H9 (cell line): ENCODE measurements at regions not wholly inside any gene's neighbourhood (a gene's known extent, or its start where the extent isn't known, plus 50 kb on each side); places are given as distances from the start of the nearest gene placed in this dataset.

Source experiments
- DNase-seq: peaks from one replicate; pipeline ENCODE4 v3.0.0-alpha.2; 2017
- H2AFZ ChIP-seq: one replicate; pipeline ENCODE4 v1.6.1; 2013; ENCODE audit warnings: mild to moderate bottlenecking, low read length, control low read depth, moderate library complexity
- H2AK5ac ChIP-seq: 2 replicates; pipeline ENCODE4 v1.6.1; 2013; ENCODE audit warnings: low read length, control low read depth, mixed read lengths; ENCODE audit not compliant: insufficient read length
- H2BK120ac ChIP-seq: one replicate; pipeline ENCODE4 v1.6.1; 2013; ENCODE audit warnings: low read depth, mild to moderate bottlenecking, low read length, control low read depth, inconsistent platforms; ENCODE audit not compliant: poor library complexity, severe bottlenecking
- H2BK12ac ChIP-seq: 2 replicates; pipeline ENCODE4 v1.6.1; 2013; ENCODE audit warnings: low read length, control low read depth, mixed read lengths, low read depth; ENCODE audit not compliant: insufficient read length
- H2BK15ac ChIP-seq: 2 replicates; pipeline ENCODE4 v1.6.1; 2013; ENCODE audit warnings: low read depth, low read length, control low read depth
- H2BK20ac ChIP-seq: one replicate; pipeline ENCODE4 v1.6.1; 2013; ENCODE audit warnings: low read depth, mild to moderate bottlenecking, low read length, control low read depth, inconsistent platforms; ENCODE audit not compliant: poor library complexity, severe bottlenecking
- H2BK5ac ChIP-seq: 2 replicates; pipeline ENCODE4 v1.6.1; 2013; ENCODE audit warnings: low read length, control low read depth, mixed read lengths; ENCODE audit not compliant: insufficient read length
- H3K14ac ChIP-seq: 2 replicates; pipeline ENCODE4 v1.6.1; 2013; ENCODE audit warnings: low read length, control low read depth; ENCODE audit not compliant: insufficient read depth
- H3K18ac ChIP-seq: 2 replicates; pipeline ENCODE4 v1.6.1; 2013; ENCODE audit warnings: low read depth, mild to moderate bottlenecking, mixed read lengths, low read length, control low read depth; ENCODE audit not compliant: insufficient read length
- H3K23ac ChIP-seq: 2 replicates; pipeline ENCODE4 v1.6.1; 2013; ENCODE audit warnings: low read length, control low read depth, mixed read lengths, low read depth; ENCODE audit not compliant: insufficient read length
- H3K23me2 ChIP-seq: 2 replicates; pipeline ENCODE4 v1.6.1; 2013; ENCODE audit warnings: low read depth, mild to moderate bottlenecking, mixed read lengths, low read length, control low read depth; ENCODE audit not compliant: insufficient read length, poor library complexity, severe bottlenecking
- H3K27ac ChIP-seq: 2 replicates; pipeline ENCODE4 v1.5.1; 2013; ENCODE audit warnings: low read length, control low read depth, mixed read lengths, low read depth; ENCODE audit not compliant: insufficient read length
- H3K27me3 ChIP-seq: 2 replicates; pipeline ENCODE4 v1.6.1; 2013; ENCODE audit warnings: low read length, control low read depth, inconsistent platforms; ENCODE audit not compliant: insufficient read depth
- H3K4ac ChIP-seq: 2 replicates; pipeline ENCODE4 v1.6.1; 2013; ENCODE audit warnings: low read depth, mild to moderate bottlenecking, control low read depth, inconsistent platforms, low read length, moderate library complexity
- H3K4me1 ChIP-seq: 2 replicates; pipeline ENCODE4 v1.6.1; 2013; ENCODE audit warnings: low read length, control low read depth, inconsistent platforms; ENCODE audit not compliant: insufficient read depth
- H3K4me2 ChIP-seq: 2 replicates; pipeline ENCODE4 v1.6.1; 2013; ENCODE audit warnings: low read length, control low read depth, mixed read lengths; ENCODE audit not compliant: insufficient read length, insufficient read depth
- H3K56ac ChIP-seq: 2 replicates; pipeline ENCODE4 v1.6.1; 2013; ENCODE audit warnings: low read depth, mild to moderate bottlenecking, mixed read lengths, low read length, control low read depth; ENCODE audit not compliant: insufficient read length
- H3K79me1 ChIP-seq: 2 replicates; pipeline ENCODE4 v1.6.1; 2013; ENCODE audit warnings: low read depth, mild to moderate bottlenecking, moderate library complexity, low read length, control low read depth, inconsistent platforms; ENCODE audit not compliant: insufficient read depth, poor library complexity, severe bottlenecking
- H3K79me2 ChIP-seq: 2 replicates; pipeline ENCODE4 v1.6.1; 2013; ENCODE audit warnings: low read length, control low read depth, inconsistent platforms; ENCODE audit not compliant: insufficient read depth
- H3K9ac ChIP-seq: 2 replicates; pipeline ENCODE4 v1.6.1; 2013; ENCODE audit warnings: low read length, control low read depth, mixed read lengths; ENCODE audit not compliant: insufficient read length; ENCODE audit errors: extremely low read depth
- H3K9me3 ChIP-seq: one replicate; pipeline ENCODE4 v1.6.1; 2013; ENCODE audit warnings: low read depth, low read length, inconsistent platforms; ENCODE audit not compliant: control insufficient read depth
- H3T11ph ChIP-seq: one replicate; pipeline ENCODE4 v1.6.1; 2013; ENCODE audit warnings: mild to moderate bottlenecking, low read length, control low read depth, inconsistent platforms
- H4K20me1 ChIP-seq: one replicate; pipeline ENCODE4 v1.6.1; 2013; ENCODE audit not compliant: control insufficient read depth, insufficient read length, insufficient read depth
- H4K5ac ChIP-seq: 2 replicates; pipeline ENCODE4 v1.6.1; 2013; ENCODE audit warnings: low read depth, mild to moderate bottlenecking, mixed read lengths, low read length, control low read depth; ENCODE audit not compliant: insufficient read length
- H4K8ac ChIP-seq: replicated peaks from 2 replicates; pipeline ENCODE4 v1.6.1; 2013; ENCODE audit warnings: low read length, control low read depth, mixed read lengths, low read depth; ENCODE audit not compliant: insufficient read length
- H4K91ac ChIP-seq: 2 replicates; pipeline ENCODE4 v1.6.1; 2013; ENCODE audit warnings: low read depth, mild to moderate bottlenecking, moderate library complexity, mixed read lengths, low read length, control low read depth; ENCODE audit not compliant: insufficient read length
- H3K27ac Mint-ChIP-seq, 3 experiments: 2 replicates in 2 of 3; 3 replicates in 1 of 3; pipeline ENCODE4 v1.8.0; 2020 to 2021; ENCODE audit warnings: mixed read lengths in 3 of 3, mild to moderate bottlenecking in 1 of 3, moderate library complexity in 1 of 3
- H3K27me3 Mint-ChIP-seq: 2 replicates; pipeline ENCODE4 v1.8.0; 2021; ENCODE audit warnings: low read depth, mild to moderate bottlenecking, moderate library complexity, mixed read lengths
- H3K36me3 Mint-ChIP-seq, 3 experiments: 2 replicates in 2 of 3; 3 replicates in 1 of 3; pipeline ENCODE4 v1.8.0; 2020 to 2021; ENCODE audit warnings: low read depth in 3 of 3, mixed read lengths in 3 of 3; ENCODE audit not compliant: insufficient read depth in 1 of 3
- H3K4me1 Mint-ChIP-seq, 2 experiments: 2 replicates each; pipeline ENCODE4 v1.8.0; 2020; ENCODE audit warnings: mixed read lengths in 2 of 2
- H3K4me3 Mint-ChIP-seq, 2 experiments: 2 replicates in 1 of 2; 3 replicates in 1 of 2; pipeline ENCODE4 v1.8.0; 2020 to 2021; ENCODE audit warnings: mild to moderate bottlenecking in 2 of 2, mixed read lengths in 2 of 2, moderate library complexity in 1 of 2
- H3K9me3 Mint-ChIP-seq, 2 experiments: 2 replicates in 1 of 2; 3 replicates in 1 of 2; pipeline ENCODE4 v1.8.0; 2020; ENCODE audit warnings: mild to moderate bottlenecking in 2 of 2, mixed read lengths in 2 of 2, moderate library complexity in 1 of 2
- WGBS: extraction: QIAGEN DNeasy Blood & Tissue Kit; methylation state at CpG from one replicate; pipeline ENCODE4 v1.1.7; 2013; ENCODE audit warnings: missing lambda C conversion rate, low lambda C conversion rate, mixed read lengths; ENCODE audit not compliant: insufficient read length; ENCODE audit errors: extremely low coverage; 5-methylcytosine and 5-hydroxymethylcytosine counted together
- TF ChIP-seq, protein P1 (sequence below): fragments of 200-600 bp; sonication (generic); conservative IDR thresholded peaks from 3 replicates; pipeline ENCODE4 v1.8.0; 2021; ENCODE audit warnings: antibody characterized with exemption, mild to moderate bottlenecking

DNA sequence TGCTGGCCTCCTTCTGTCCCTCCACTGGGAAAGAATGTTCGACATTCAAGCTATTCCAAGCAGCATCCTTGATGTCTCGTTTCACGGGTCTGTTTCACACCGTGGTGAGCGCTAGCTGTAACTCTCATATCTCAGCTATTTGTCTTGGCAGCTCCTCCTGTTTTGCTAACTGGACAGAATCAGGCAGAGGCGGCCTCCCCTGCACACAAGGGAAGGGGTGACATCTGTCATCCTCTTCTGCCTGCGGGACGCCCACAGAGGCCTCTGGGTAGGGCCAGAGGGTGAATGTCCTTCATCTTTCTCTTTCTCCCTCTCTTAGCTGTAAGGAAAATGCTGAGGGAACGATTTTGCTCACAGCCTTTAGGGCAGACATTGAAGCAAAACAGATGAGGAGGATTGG lies 232.8 kb upstream of the GMDS start:
- peaks cover 9 to 13% of the 10 kb centered on the region in 2 experiments for H3K9me3 Mint-ChIP-seq

More for the DNA sequence above, 232.8 kb upstream of the GMDS start:
- Mint-ChIP-seq H3K27me3 (no peaks in the 10 kb centered on the region; the same call in 1 of the 2 replicates), H3K36me3 (peaks cover 2 to 12% (median 8%) of the 10 kb centered on the region in 3 experiments; a peak in 5 of 7 replicates), H3K27ac (no peak overlapping the region), H3K4me1 (no peaks in the 10 kb centered on the region), H3K4me3 (no peak overlapping the region)
- Histone ChIP-seq H3K23ac (no peak overlapping the region), H3K27ac (no peak overlapping the region), H4K8ac (no peak overlapping the region), H3K27me3 (no peaks in the 10 kb centered on the region), H4K20me1 (no peaks in the 10 kb centered on the region), H3K9ac (no peak overlapping the region), H2AFZ (no peak overlapping the region), H3K79me1 (no peaks in the 10 kb centered on the region), H2BK5ac (no peak overlapping the region), H3K79me2 (no peaks in the 10 kb centered on the region), H3T11ph (no peak overlapping the region), H3K23me2 (no peaks in the 10 kb centered on the region), H3K18ac (no peak overlapping the region), H2BK12ac (no peak overlapping the region), H3K4me2 (no peak overlapping the region), H3K4me1 (no peaks in the 10 kb centered on the region), H3K14ac (no peak overlapping the region), H2AK5ac (no peak overlapping the region), H3K4ac (no peak overlapping the region), H3K56ac (no peak overlapping the region), H2BK120ac (no peak overlapping the region), H2BK20ac (no peak overlapping the region), H2BK15ac (no peak overlapping the region), H4K91ac (no peak overlapping the region), H3K9me3 (no peaks in the 10 kb centered on the region), H4K5ac (no peak overlapping the region)
- WGBS = no CpG with 5 or more reads among the region's 9 CpGs
- DNase-seq = no peak
- TF ChIP-seq, protein P1, sequence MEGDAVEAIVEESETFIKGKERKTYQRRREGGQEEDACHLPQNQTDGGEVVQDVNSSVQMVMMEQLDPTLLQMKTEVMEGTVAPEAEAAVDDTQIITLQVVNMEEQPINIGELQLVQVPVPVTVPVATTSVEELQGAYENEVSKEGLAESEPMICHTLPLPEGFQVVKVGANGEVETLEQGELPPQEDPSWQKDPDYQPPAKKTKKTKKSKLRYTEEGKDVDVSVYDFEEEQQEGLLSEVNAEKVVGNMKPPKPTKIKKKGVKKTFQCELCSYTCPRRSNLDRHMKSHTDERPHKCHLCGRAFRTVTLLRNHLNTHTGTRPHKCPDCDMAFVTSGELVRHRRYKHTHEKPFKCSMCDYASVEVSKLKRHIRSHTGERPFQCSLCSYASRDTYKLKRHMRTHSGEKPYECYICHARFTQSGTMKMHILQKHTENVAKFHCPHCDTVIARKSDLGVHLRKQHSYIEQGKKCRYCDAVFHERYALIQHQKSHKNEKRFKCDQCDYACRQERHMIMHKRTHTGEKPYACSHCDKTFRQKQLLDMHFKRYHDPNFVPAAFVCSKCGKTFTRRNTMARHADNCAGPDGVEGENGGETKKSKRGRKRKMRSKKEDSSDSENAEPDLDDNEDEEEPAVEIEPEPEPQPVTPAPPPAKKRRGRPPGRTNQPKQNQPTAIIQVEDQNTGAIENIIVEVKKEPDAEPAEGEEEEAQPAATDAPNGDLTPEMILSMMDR = no peak
